GM19395 (cell line): ENCODE measurements at regions not wholly inside any gene's neighbourhood (a gene's known extent, or its start where the extent isn't known, plus 50 kb on each side); places are given as distances from the start of the nearest gene placed in this dataset.

Source experiments
- ATAC-seq: cut with Tn5 transposase; IDR thresholded peaks from one replicate; pipeline ENCODE4 v1.9.1; 2021; ENCODE audit warnings: mild to moderate bottlenecking, moderate library complexity; ENCODE audit not compliant: unreplicated experiment

DNA sequence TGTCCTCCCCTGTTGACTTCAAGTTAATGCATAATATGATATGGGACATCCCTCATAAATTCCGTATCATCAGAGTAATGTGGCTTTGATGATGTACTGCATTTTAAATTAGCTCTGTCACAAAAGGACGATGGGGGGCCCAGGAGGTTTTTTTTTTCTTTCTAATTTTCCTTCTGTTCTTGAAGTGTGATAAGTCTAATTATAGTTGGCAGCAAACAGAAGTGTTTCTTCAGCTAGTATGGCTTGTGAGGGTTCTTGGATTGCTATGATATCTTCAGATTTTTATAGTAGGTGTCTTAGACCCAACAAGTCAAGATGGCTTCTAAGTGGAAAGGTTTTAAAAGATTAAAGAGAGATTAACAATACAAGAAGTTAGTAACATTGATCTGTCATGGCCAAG is 796.2 kb upstream of the RBFOX1 start:
- ATAC-seq: no peak

DNA sequence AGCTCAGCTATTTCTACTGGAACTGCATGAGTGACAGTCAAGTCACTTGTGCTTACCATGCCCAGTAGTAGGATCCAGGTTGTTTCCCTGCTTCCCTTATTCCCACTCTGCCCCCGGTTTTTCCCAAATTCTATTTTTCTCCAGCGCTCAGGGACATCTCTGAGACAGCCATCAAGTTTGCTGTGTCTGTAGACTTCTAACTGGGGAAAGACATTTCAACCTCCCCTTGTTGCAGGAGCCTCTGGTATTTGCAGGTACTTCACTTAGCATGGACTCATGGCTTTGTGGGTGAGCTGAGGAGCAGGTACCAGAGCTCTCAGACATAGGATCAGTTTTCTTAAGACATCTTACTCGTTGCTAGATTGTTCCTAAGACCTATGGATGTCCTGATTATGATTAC is 801.6 kb upstream of the RBFOX1 start:
- no peak for ATAC-seq

DNA sequence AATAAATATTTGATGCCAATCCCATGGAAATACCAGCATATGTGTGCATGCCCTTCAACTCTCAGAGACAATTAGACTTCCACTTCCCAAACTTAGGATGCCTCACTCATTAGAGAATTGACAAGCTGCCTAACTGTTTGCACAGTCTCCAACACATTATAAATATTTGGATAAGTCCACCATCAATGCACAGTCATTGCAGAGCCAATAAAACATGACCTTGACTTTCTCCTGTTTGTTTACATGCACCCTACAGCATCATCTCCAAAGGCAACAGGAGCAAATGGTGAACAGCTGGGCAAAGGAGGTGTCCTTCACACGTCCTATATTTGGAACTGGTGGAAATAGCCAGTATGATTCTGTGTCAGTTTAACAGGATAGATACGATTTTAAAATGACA is 804.4 kb upstream of the RBFOX1 start:
- ATAC-seq: no peak

- no peak for ATAC-seq
Observed at GRCh38 chr16:6527646-6528045, 805.0 kb upstream of the RBFOX1 start.

- ATAC-seq: no peak
Observed at GRCh38 chr16:6524501-6524900, 808.1 kb upstream of the RBFOX1 start.

DNA sequence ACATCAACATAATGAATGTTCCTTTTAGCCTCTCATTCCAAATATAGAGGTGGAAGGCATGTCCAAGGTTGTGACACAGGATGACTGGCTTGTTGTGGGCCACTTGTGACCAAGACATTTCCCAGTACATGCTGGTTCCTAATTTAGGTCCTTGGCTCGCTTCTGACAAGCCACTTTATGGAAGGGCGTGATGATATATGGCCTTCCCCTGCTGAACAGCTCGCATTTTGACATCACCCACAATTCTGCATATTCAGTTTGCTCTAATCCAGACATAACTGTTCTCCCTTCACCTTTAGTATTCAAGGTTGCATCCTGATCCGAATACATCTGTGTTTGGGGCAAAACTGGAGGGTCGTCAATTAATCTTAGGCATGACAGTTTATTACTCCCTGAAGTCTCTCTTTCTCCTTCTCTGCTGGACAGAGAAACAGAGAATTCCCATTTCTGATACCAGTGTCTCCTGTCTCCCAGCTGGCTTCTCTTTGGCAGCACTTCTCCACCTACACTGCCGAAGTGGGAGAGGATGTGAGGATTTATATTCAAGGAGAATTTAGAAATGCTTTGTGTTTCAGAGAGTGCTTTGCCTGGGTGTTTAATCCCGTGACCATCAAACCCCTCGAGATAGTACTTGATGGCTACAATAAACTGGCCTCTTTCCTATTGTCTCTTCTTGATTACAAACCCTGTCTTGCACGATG is 815.5 kb upstream of the RBFOX1 start:
- ATAC-seq: no peak

DNA sequence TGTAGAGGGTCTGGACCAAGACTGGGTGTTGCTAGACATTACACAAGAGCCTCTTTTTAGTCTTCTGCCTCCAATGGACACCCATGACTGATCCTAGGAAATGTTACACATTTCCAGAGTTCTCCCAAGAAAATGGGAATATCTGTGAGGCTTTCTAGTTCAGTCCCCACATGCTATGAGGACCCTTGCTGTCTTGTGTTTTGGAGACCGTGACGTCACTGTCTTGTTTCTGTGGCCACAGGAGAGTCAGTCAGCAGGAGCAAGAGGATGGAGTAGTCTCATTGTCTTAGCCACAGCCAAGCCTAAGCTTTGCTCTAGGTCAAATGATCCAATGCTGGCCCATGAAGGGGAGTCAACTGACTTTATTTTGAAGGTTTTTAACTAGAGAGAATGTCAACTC is 820.1 kb upstream of the RBFOX1 start:
- ATAC-seq: no peak

GRCh38 chr16:6510261-6510660 is 822.4 kb upstream of the RBFOX1 start:
- ATAC-seq: no peak

GRCh38 chr16:6499413-6499812 is 833.2 kb upstream of the RBFOX1 start:
- ATAC-seq: no peak

DNA sequence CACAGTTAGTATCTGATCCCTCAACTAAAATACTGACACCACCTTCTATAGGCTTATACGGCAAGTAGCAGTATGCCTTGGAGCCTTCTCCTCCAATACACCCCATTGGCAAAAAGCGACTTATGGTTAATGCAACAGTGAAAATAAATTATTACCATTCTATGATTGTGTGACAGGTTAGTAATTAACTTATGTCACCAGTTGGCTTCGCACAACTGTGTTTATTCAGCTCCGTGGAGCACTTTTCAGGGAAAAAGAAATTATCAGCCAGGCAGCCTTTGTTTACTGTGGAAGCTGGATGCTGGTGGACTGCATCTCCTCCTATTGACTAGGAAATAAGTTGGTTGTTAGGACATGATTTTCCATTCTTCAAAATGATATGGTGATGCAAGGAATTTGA is 833.8 kb upstream of the RBFOX1 start:
- no peak for ATAC-seq

- no peak for ATAC-seq
Observed at GRCh38 chr16:6496996-6497395, 835.6 kb upstream of the RBFOX1 start.

DNA sequence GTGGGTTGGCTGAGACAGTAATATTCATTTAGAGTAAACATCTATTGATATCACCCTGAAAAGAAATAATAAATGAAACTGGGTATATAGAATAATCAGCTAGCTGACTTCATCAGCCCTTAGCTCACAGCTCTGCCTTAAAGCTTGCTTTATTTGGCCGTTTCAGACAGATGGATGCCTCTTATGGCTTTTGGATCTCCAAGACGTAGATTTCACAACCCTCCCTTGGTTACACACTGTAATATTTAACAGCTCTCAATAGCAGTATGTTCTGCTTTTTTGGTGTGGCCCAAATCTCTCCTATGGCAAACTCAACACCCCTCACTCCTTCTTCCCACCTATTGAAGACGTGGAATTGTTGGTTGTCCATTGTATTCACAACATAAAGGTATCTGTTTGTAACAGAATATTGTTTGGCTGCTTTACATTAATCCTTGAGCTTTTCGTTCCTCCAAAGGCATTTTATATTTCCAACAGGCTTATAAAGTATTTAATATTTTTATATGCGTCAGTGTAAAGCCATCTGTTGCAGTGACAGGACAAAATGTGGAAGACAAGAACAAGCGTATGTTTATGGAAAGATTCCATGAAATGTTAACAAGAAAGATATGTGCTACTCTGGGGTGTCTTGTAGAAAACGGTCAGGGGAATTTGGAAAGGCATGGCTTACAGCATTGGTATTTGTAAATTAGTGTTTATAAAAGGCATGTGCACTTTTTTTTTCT is 837.0 kb upstream of the RBFOX1 start:
- ATAC-seq: no peak

GRCh38 chr16:6494716-6495115 is 837.9 kb upstream of the RBFOX1 start:
- ATAC-seq: no peak

- no peak for ATAC-seq
Observed at GRCh38 chr16:6493555-6493954, 839.1 kb upstream of the RBFOX1 start.

DNA sequence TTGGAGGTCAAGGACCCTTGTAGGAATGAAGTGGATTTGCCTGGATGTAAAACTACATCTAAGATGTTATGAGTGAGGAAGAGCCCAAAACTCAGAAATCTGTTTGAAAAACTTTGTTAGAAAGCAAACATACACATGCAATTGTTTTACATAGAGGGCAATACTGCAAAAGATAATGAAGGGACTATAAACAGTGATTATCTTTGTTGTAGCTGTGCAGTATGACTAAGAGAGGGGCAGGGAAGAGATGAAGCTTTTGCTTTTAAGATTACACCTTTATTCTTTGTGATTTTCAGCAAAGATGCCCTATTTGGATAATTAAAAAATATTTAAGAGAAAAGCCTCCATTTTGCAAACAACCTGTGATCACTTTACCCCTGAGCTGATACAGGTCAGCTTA is 839.9 kb upstream of the RBFOX1 start:
- ATAC-seq: no peak

- no peak for ATAC-seq
Observed at GRCh38 chr16:6484935-6485334, 847.7 kb upstream of the RBFOX1 start.

- ATAC-seq: no peak
Observed at GRCh38 chr16:6484081-6484480, 848.6 kb upstream of the RBFOX1 start.

DNA sequence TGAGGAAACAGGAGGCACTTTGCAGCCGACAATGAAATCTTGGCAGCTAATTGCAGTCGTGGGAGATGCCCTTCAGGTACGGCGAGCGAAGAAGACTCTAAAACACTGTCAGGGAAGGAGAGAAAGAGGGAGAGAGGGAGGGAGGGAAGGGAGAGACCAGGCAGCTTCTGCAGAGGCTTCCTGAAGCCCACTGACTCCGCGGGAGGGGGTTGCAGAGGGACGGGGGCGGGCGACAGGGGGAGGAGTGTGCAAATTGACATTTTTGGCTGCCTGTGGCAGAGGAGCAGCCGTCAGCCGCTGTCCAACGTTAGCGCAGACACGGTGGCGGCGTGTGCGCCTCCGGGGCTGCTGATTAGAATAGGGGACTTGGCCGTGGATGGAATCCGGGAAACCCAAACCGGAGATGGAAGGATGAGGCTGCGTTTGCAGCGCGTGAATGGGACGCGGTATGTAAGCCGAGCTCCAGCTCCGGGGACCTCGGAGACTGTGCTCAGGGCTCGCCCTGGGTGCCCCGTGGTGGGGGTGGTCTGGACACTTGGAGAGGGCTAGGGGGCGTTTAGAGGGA is 849.1 kb upstream of the RBFOX1 start:
- ATAC-seq: no peak

GRCh38 chr16:6482696-6483468 is 849.8 kb upstream of the RBFOX1 start:
- no peak for ATAC-seq

DNA sequence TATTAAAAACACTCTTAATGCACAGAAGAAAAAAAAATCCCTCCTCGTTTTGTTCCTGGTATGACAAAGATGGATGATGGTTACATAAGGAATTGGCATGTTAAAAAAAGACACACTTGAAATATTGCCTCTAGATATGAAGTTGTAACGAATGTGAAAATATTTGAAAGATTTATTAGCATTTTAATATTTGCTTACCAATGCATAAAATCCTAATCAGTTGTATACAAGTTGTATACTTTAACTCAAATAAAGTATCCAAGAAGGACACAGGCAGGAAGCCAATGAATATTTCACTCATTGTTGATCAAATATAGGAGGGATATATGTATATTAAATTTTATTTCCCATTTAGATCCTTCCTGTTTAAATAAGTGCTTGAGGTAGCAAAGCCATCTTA is 850.8 kb upstream of the RBFOX1 start:
- no peak for ATAC-seq

- no peak for ATAC-seq
Observed at GRCh38 chr16:6453742-6454141, 878.9 kb upstream of the RBFOX1 start.
